ENCODE measurements at regions not wholly inside any gene's neighbourhood (a gene's known extent, or its start where the extent isn't known, plus 50 kb on each side); places are given as distances from the start of the nearest gene placed in this dataset.

DNA sequence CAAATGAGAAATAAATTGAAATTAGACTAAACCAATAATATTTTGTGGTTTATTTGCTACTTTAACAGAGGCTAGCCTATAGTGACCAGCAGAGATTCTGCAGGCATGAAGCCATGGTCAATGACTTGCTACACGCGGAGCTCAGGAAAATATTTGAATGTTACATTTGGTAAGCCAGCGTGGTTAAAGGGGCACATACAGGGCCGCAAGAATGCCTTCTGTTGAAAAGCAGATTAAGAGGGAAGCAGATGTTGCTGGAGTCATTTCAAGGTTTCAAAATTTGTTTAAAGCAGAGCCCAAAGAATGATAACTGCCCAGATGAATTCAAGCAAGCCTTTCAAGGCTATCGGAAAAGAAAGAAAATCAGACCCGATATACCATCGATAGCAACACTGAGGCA lies 294.3 kb upstream of the MAN1A1 start:
- no peaks in the 10 kb centered on the region for H3K9me2 ChIP-seq (ENCODE audit: insufficient read depth, low read length)
- no peaks in the 10 kb centered on the region for H3K9me3 ChIP-seq (ENCODE audit: low read length)
- H3K9ac ChIP-seq (ENCODE audit: low read length): no peak overlapping the region
- no peak overlapping the region for H3K4me2 ChIP-seq (ENCODE audit: low read length)
- no peak overlapping the region for H2AFZ ChIP-seq (ENCODE audit: low read depth, low read length)
- no peaks in the 10 kb centered on the region for H3F3A ChIP-seq (ENCODE audit: insufficient read depth, low read length, poor library complexity, severe bottlenecking)
- TF ChIP-seq EP300 (conservative IDR thresholded peaks at IDR 0.05; ENCODE audit: poor library complexity, severe bottlenecking): no peak
- TF ChIP-seq, protein P1, sequence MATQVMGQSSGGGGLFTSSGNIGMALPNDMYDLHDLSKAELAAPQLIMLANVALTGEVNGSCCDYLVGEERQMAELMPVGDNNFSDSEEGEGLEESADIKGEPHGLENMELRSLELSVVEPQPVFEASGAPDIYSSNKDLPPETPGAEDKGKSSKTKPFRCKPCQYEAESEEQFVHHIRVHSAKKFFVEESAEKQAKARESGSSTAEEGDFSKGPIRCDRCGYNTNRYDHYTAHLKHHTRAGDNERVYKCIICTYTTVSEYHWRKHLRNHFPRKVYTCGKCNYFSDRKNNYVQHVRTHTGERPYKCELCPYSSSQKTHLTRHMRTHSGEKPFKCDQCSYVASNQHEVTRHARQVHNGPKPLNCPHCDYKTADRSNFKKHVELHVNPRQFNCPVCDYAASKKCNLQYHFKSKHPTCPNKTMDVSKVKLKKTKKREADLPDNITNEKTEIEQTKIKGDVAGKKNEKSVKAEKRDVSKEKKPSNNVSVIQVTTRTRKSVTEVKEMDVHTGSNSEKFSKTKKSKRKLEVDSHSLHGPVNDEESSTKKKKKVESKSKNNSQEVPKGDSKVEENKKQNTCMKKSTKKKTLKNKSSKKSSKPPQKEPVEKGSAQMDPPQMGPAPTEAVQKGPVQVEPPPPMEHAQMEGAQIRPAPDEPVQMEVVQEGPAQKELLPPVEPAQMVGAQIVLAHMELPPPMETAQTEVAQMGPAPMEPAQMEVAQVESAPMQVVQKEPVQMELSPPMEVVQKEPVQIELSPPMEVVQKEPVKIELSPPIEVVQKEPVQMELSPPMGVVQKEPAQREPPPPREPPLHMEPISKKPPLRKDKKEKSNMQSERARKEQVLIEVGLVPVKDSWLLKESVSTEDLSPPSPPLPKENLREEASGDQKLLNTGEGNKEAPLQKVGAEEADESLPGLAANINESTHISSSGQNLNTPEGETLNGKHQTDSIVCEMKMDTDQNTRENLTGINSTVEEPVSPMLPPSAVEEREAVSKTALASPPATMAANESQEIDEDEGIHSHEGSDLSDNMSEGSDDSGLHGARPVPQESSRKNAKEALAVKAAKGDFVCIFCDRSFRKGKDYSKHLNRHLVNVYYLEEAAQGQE (IDR thresholded peaks at IDR 0.05; ENCODE audit: borderline replicate concordance): no peak
- no peak for TF ChIP-seq MXI1 (conservative IDR thresholded peaks at IDR 0.05; ENCODE audit: poor library complexity, severe bottlenecking)
- TF ChIP-seq, protein P2, sequence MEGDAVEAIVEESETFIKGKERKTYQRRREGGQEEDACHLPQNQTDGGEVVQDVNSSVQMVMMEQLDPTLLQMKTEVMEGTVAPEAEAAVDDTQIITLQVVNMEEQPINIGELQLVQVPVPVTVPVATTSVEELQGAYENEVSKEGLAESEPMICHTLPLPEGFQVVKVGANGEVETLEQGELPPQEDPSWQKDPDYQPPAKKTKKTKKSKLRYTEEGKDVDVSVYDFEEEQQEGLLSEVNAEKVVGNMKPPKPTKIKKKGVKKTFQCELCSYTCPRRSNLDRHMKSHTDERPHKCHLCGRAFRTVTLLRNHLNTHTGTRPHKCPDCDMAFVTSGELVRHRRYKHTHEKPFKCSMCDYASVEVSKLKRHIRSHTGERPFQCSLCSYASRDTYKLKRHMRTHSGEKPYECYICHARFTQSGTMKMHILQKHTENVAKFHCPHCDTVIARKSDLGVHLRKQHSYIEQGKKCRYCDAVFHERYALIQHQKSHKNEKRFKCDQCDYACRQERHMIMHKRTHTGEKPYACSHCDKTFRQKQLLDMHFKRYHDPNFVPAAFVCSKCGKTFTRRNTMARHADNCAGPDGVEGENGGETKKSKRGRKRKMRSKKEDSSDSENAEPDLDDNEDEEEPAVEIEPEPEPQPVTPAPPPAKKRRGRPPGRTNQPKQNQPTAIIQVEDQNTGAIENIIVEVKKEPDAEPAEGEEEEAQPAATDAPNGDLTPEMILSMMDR (IDR thresholded peaks at IDR 0.05; ENCODE audit: poor library complexity, severe bottlenecking): no peak
- no peak for TF ChIP-seq EZH2 (IDR thresholded peaks at IDR 0.05; ENCODE audit: borderline replicate concordance, insufficient read depth, low read length, poor library complexity, severe bottlenecking)
- TF ChIP-seq POLR2AphosphoS5 (IDR thresholded peaks at IDR 0.05): no peak
- no peak for TF ChIP-seq SMC3 (conservative IDR thresholded peaks at IDR 0.05; ENCODE audit: poor library complexity)
- TF ChIP-seq RAD21 (conservative IDR thresholded peaks at IDR 0.05): no peak
- no peak for TF ChIP-seq TAF1 (IDR thresholded peaks at IDR 0.05; ENCODE audit: low read depth)
- no peak overlapping the region for H3K4me3 ChIP-seq (ENCODE audit: low read length)
- H3K27me3 ChIP-seq (ENCODE audit: insufficient read depth, low read depth, low read length): no peaks in the 10 kb centered on the region
- no peaks in the 10 kb centered on the region for H3K36me3 ChIP-seq (ENCODE audit: insufficient read depth, low read length)
- H3K79me2 ChIP-seq (replicated peaks; ENCODE audit: insufficient read depth, low read length): no peaks in the 10 kb centered on the region
- no peak overlapping the region for H3K27ac ChIP-seq (ENCODE audit: low read length)
- no peaks in the 10 kb centered on the region for H4K20me1 ChIP-seq (ENCODE audit: insufficient read depth)

DNA sequence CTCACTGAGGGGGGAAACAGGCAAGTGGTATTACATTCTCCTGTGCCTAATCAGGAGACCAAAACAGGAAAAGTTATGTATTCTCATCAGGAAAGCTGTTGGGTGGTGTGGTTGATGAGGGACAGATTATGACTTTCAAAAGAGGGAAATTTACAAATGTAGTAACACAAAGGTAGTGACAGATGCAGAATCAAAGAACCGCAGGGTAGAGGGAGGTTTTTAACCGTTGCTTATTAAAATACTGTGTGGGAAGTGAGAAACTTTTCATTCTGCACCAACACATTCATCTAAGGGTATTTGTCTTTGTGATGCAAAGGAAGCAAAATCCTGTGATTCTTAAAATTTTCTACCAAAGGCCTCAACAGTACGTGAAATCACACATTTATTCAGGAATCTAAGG lies 288.2 kb upstream of the MAN1A1 start:
- no peak overlapping the region for H3K27ac ChIP-seq (ENCODE audit: low read length)
- TF ChIP-seq SMC3 (conservative IDR thresholded peaks at IDR 0.05; ENCODE audit: poor library complexity) (no peak), EZH2 (IDR thresholded peaks at IDR 0.05; ENCODE audit: borderline replicate concordance, insufficient read depth, low read length, poor library complexity, severe bottlenecking) (no peak), TAF1 (IDR thresholded peaks at IDR 0.05; ENCODE audit: low read depth) (no peak), MXI1 (conservative IDR thresholded peaks at IDR 0.05; ENCODE audit: poor library complexity, severe bottlenecking) (no peak), RAD21 (conservative IDR thresholded peaks at IDR 0.05) (no peak), POLR2AphosphoS5 (IDR thresholded peaks at IDR 0.05) (no peak), EP300 (conservative IDR thresholded peaks at IDR 0.05; ENCODE audit: poor library complexity, severe bottlenecking) (no peak)
- TF ChIP-seq, protein P1 (IDR thresholded peaks at IDR 0.05; ENCODE audit: borderline replicate concordance): no peak
- TF ChIP-seq, protein P2 (IDR thresholded peaks at IDR 0.05; ENCODE audit: poor library complexity, severe bottlenecking): no peak
- no peak overlapping the region for H3K9ac ChIP-seq (ENCODE audit: low read length)
- no peaks in the 10 kb centered on the region for H3K9me3 ChIP-seq (ENCODE audit: low read length)
- H3K9me2 ChIP-seq (ENCODE audit: insufficient read depth, low read length): no peaks in the 10 kb centered on the region
- no peaks in the 10 kb centered on the region for H3F3A ChIP-seq (ENCODE audit: insufficient read depth, low read length, poor library complexity, severe bottlenecking)
- no peaks in the 10 kb centered on the region for H3K79me2 ChIP-seq (replicated peaks; ENCODE audit: insufficient read depth, low read length)
- H3K27me3 ChIP-seq (ENCODE audit: insufficient read depth, low read depth, low read length): no peaks in the 10 kb centered on the region
- H3K36me3 ChIP-seq (ENCODE audit: insufficient read depth, low read length): no peaks in the 10 kb centered on the region
- no peak overlapping the region for H2AFZ ChIP-seq (ENCODE audit: low read depth, low read length)
- H3K4me2 ChIP-seq (ENCODE audit: low read length): no peak overlapping the region
- no peak overlapping the region for H3K4me3 ChIP-seq (ENCODE audit: low read length)
- H4K20me1 ChIP-seq (ENCODE audit: insufficient read depth): no peaks in the 10 kb centered on the region

Measured in neural cell (in vitro differentiated cells).